Upper lobe of left lung (tissue), 4 donors: ENCODE measurements at regions not wholly inside any gene's neighbourhood (a gene's known extent, or its start where the extent isn't known, plus 50 kb on each side); places are given as distances from the start of the nearest gene placed in this dataset.

Source experiments
- CTCF ChIP-seq, 6 experiments: fragments of 450-650 bp in 4 of 6; fragments of 200-600 bp in 2 of 6; sonication (generic) in 2 of 6; IDR thresholded peaks; one replicate each; pipeline ENCODE4 v1.5.1; 2016 to 2019; ENCODE audit warnings: antibody characterized with exemption in 6 of 6
- POLR2A ChIP-seq, 4 donors: fragments of 450-650 bp; IDR thresholded peaks; one replicate each; pipeline ENCODE4 v1.5.1; 2016 to 2017; ENCODE audit warnings: antibody characterized with exemption in 4 of 4, mild to moderate bottlenecking in 2 of 4

DNA sequence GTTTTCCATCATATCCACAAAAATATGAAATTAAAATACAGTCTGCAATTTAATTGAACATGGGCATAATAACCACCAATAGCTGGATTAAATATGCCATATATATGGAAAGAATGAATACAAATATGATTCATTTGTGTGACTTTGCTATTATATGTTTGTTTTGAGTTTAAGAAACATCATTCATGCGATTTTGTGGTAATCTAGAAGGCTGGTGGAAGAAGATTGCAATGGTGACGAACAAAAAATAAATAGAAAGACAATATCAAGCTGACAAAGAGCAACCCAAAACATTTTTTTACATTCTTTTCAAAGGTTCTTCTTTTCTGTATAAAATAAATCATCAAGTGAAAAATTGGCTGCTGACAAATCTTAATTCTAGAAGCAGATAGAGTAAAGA lies 610.0 kb downstream of the MAT2B start:
- no peak for TF ChIP-seq POLR2A (IDR thresholded peaks at IDR 0.05)
- TF ChIP-seq CTCF (IDR thresholded peaks at IDR 0.05) = no peak
